Muscle layer of colon (tissue), 2 donors: ENCODE measurements at regions not wholly inside any gene's neighbourhood (a gene's known extent, or its start where the extent isn't known, plus 50 kb on each side); places are given as distances from the start of the nearest gene placed in this dataset.

Experiments
- H3K27ac ChIP-seq: one replicate; pipeline ENCODE4 v1.7.0; 2013; ENCODE audit warnings: low read depth, mild to moderate bottlenecking, low read length, moderate library complexity
- H3K27me3 ChIP-seq, 2 donors: one replicate each; pipeline ENCODE4 v1.7.0; 2013; ENCODE audit warnings: low read length in 2 of 2, mild to moderate bottlenecking in 2 of 2; ENCODE audit not compliant: insufficient read depth in 2 of 2, control insufficient read depth in 1 of 2
- H3K36me3 ChIP-seq: one replicate; pipeline ENCODE4 v1.7.0; 2013; ENCODE audit warnings: mild to moderate bottlenecking, low read length; ENCODE audit not compliant: insufficient read depth
- H3K4me1 ChIP-seq: one replicate; pipeline ENCODE4 v1.7.0; 2013; ENCODE audit warnings: mild to moderate bottlenecking, low read length; ENCODE audit not compliant: insufficient read depth
- H3K4me3 ChIP-seq, 2 donors: one replicate each; pipeline ENCODE4 v1.7.0; 2013; ENCODE audit warnings: low read length in 2 of 2, low read depth in 1 of 2, mild to moderate bottlenecking in 1 of 2, moderate library complexity in 1 of 2
- H3K9ac ChIP-seq: one replicate; pipeline ENCODE4 v1.7.0; 2013; ENCODE audit warnings: low read length
- H3K9me3 ChIP-seq: one replicate; pipeline ENCODE4 v1.7.0; 2013; ENCODE audit warnings: mild to moderate bottlenecking, low read length
- donor health status: abdominal sarcoma.
- donor health status: Adenocarcinoma of cecum.

DNA sequence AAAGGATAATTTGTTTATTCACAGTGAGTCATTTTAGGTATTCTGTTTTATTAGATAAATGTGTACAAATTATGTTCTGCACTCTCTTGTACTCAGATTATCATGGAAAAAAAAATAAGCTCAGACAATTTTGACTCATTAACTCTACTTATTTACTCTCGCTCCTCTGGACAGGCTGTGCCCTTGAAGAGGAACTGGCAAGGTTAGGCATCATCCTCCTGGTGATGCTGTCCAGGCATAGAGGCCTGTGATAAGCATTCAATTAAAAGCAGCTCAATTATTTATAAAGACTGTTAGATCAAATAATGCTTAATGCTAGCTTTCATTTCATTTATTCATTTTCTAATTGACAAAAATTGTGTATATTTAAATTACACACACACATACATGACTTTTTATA is 518.5 kb downstream of the TENT5A start:
- H3K4me1 ChIP-seq = peaks cover 5% of the 10 kb centered on the region
- H3K9ac ChIP-seq = no peak overlapping the region
- H3K27ac ChIP-seq = no peak overlapping the region

DNA sequence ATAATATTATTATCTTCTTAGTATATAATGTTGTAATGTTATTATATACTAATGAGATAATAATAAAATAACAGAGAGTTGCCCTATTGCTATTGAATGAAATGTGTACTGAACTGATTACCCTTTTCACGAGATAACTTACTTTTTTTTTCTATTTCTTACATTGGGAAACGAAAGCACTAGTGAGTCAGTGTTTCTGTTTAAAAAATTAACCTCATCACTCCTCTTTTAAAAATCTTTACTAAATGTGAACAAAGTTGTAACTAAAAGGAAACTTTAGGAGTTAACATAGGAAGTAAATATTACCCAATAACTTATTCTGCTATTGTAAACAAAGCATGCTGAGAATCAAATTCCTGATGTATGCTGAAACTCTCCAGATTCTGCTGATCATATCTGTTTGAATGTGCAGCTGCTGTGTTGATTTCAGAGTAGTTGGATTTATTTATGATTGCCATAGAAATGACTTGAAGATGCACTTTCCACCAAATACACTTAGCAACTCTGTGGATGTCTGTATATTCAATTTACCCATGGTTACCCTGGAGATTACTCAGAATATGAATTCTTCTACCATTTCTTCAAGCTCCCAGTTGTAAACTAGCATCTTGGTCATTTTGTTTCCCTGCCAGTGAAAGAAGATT is 523.4 kb downstream of the TENT5A start:
- peaks cover 6% of the 10 kb centered on the region for H3K4me1 ChIP-seq
- no peak overlapping the region for H3K4me3 ChIP-seq
- no peaks in the 10 kb centered on the region for H3K9me3 ChIP-seq
- no peaks in the 10 kb centered on the region for H3K36me3 ChIP-seq
- no peaks in the 10 kb centered on the region for H3K27me3 ChIP-seq
- H3K27ac ChIP-seq = no peak overlapping the region
- no peak overlapping the region for H3K9ac ChIP-seq

More for the DNA sequence above, 518.5 kb downstream of the TENT5A start:
- Histone ChIP-seq H3K9me3 (no peaks in the 10 kb centered on the region), H3K36me3 (no peaks in the 10 kb centered on the region), H3K4me3 (no peak overlapping the region), H3K27me3 (no peaks in the 10 kb centered on the region)

DNA sequence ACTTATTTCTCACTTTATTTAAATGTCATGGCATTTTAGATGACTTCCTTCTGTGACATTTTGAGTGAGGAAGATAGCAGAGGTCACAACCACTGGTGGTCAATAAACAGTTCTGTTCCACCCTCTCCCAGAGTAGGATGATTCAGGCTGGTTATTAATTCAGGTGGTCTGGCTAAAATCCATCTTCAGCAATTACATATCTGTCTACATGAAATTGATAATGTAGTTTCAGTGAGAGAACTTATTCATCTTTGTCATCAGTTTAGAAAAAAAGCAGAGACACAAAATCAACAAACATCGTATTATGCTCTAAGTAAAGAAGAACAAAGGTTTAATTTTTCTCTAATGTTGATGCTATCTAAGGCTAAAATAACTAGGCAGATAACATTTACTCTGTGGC is 525.5 kb downstream of the TENT5A start:
- Histone ChIP-seq H3K4me3 (no peak overlapping the region), H3K9ac (no peak overlapping the region)

GRCh38 chr6:81216668-81217067 is 535.8 kb downstream of the TENT5A start:
- no peaks in the 10 kb centered on the region for H3K4me1 ChIP-seq
- no peaks in the 10 kb centered on the region for H3K9me3 ChIP-seq
- H3K36me3 ChIP-seq = no peaks in the 10 kb centered on the region
- no peaks in the 10 kb centered on the region for H3K27me3 ChIP-seq
- H3K27ac ChIP-seq = no peak overlapping the region
- no peak overlapping the region for H3K4me3 ChIP-seq
- H3K9ac ChIP-seq = no peak overlapping the region

More for the DNA sequence above, 525.5 kb downstream of the TENT5A start:
- Histone ChIP-seq H3K4me1 (peaks cover 6% of the 10 kb centered on the region), H3K36me3 (no peaks in the 10 kb centered on the region), H3K9me3 (no peaks in the 10 kb centered on the region), H3K27me3 (no peaks in the 10 kb centered on the region), H3K27ac (no peak overlapping the region)

- Histone ChIP-seq H3K27ac (no peak overlapping the region), H3K9ac (no peak overlapping the region), H3K4me1 (no peaks in the 10 kb centered on the region), H3K27me3 (no peaks in the 10 kb centered on the region), H3K9me3 (no peaks in the 10 kb centered on the region), H3K36me3 (no peaks in the 10 kb centered on the region), H3K4me3 (no peak overlapping the region)
Observed at GRCh38 chr6:81215092-81215432, 537.4 kb downstream of the TENT5A start.

DNA sequence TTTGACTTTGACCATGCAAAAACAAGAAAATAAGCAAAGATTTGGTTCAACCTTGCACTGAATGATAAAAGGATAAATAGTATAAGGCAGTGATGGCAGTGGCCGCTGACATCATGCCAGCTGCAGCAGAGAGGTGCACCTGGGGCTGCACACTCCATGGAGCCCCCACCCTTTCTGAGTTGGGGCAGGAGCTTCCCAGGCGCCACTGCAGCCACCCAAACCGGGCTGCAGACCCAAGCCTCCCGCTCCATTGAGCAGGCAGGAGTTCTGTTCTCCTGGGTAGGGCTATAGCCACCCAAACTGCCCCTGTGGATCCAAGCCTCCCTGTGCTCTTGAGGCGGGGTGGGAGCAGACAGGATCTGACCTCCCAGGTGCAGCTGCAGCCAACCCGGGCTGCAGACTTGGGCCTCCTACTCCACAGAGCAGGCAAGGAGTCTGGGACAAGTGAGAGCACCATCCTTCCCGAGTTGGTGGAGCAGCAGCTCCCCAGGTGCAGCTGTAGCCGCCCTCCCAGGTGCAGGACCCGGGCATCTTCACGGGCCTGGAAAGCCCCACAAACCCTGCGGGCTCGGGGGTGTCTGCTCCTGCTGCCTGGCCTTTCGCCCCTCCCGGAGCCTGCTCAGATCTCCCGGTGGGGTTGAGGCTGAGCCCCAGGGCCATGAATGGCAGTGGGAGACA is 537.9 kb downstream of the TENT5A start:
- Histone ChIP-seq H3K9me3 (no peaks in the 10 kb centered on the region), H3K27me3 (no peaks in the 10 kb centered on the region), H3K36me3 (no peaks in the 10 kb centered on the region)

GRCh38 chr6:81204731-81205130 is 547.8 kb downstream of the TENT5A start:
- H3K36me3 ChIP-seq = no peaks in the 10 kb centered on the region
- H3K27me3 ChIP-seq = no peaks in the 10 kb centered on the region
- H3K4me3 ChIP-seq = no peak overlapping the region
- no peaks in the 10 kb centered on the region for H3K9me3 ChIP-seq
- H3K9ac ChIP-seq = no peak overlapping the region
- H3K27ac ChIP-seq = no peak overlapping the region
- H3K4me1 ChIP-seq = no peaks in the 10 kb centered on the region

More for the DNA sequence above, 537.9 kb downstream of the TENT5A start:
- H3K9ac ChIP-seq = no peak overlapping the region
- H3K4me1 ChIP-seq = no peaks in the 10 kb centered on the region
- H3K4me3 ChIP-seq = no peak overlapping the region
- H3K27ac ChIP-seq = no peak overlapping the region

DNA sequence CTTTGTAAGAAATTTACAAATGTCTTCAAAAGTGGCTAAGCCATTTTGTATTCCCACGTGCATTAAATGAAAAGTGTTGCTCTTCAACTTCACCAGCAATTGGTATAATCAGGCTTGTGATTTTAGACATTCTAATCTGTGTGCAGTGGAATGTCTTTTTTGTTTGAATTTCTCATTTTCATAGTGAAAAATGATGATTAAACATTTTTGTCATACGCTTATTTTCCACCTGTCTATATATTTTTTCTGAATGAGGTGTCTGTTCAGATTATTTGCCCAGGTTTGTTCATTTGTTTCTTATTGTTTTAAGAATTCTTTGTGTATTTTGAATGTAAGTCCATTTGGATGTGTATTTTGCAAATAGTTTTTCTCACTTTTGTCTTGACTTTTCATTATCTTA is 558.1 kb downstream of the TENT5A start:
- H3K4me1 ChIP-seq = no peaks in the 10 kb centered on the region
- no peaks in the 10 kb centered on the region for H3K9me3 ChIP-seq
- H3K36me3 ChIP-seq = no peaks in the 10 kb centered on the region
- no peak overlapping the region for H3K4me3 ChIP-seq
- no peak overlapping the region for H3K27ac ChIP-seq
- H3K27me3 ChIP-seq = no peaks in the 10 kb centered on the region
- H3K9ac ChIP-seq = no peak overlapping the region

DNA sequence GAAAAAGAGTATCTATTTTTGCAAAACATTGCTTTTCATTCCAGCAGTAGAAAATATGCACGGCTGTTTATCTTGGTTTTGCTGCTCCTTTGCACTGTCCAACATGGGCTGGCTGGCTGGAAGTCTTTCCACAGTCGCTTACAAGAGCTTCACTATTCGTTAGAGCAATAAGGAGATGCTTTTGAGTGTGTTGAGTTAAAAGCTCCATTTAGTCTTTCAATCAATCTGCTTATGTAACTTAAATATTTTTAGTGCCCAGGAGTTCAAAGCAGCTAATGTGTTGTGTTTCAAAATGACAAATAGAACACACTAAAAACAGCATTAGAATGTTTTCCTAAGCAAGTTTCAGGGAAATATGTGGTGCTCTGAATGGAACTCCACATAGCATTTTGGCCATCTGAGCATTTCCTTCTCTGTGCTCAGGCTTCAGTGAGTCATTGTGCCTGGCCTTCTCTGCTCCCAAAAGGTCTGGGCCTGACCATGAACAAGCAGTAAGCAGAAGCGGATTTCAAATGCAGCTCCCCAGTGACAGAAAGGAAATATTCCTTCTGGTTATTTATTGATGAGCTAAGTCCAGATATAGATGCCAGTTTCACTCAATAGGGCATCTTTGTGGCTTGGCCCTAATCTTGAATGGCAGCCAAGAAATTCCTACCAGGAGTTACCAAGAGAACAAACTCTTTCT is 580.3 kb downstream of the TENT5A start:
- no peak overlapping the region for H3K9ac ChIP-seq
- H3K9me3 ChIP-seq = no peaks in the 10 kb centered on the region
- peaks cover 18% of the 10 kb centered on the region for H3K4me1 ChIP-seq
- no peak overlapping the region for H3K27ac ChIP-seq
- H3K36me3 ChIP-seq = no peaks in the 10 kb centered on the region
- no peak overlapping the region for H3K4me3 ChIP-seq
- no peaks in the 10 kb centered on the region for H3K27me3 ChIP-seq

- Histone ChIP-seq H3K27me3 (no peaks in the 10 kb centered on the region), H3K9ac (no peak overlapping the region), H3K9me3 (no peaks in the 10 kb centered on the region), H3K4me1 (peaks cover 18% of the 10 kb centered on the region), H3K4me3 (no peak overlapping the region), H3K27ac (no peak overlapping the region), H3K36me3 (no peaks in the 10 kb centered on the region)
Observed at GRCh38 chr6:81169166-81169565, 583.3 kb downstream of the TENT5A start.

- no peak overlapping the region for H3K9ac ChIP-seq
- no peak overlapping the region for H3K4me3 ChIP-seq
- peaks cover 15% of the 10 kb centered on the region for H3K4me1 ChIP-seq
- no peak overlapping the region for H3K27ac ChIP-seq
- no peaks in the 10 kb centered on the region for H3K9me3 ChIP-seq
- no peaks in the 10 kb centered on the region for H3K27me3 ChIP-seq
- H3K36me3 ChIP-seq = no peaks in the 10 kb centered on the region
Observed at GRCh38 chr6:81166770-81167169, 585.7 kb downstream of the TENT5A start.
